B cell (primary cell): ENCODE measurements at regions not wholly inside any gene's neighbourhood (a gene's known extent, or its start where the extent isn't known, plus 50 kb on each side); places are given as distances from the start of the nearest gene placed in this dataset.

Experiments used
- ATAC-seq: fragments of 200-7000 bp; cut with Tn5 transposase; one replicate; pipeline ENCODE4 v1.10.0; 2021; ENCODE audit warnings: low read depth, mild to moderate bottlenecking, moderate number of reproducible peaks, moderate library complexity
- CTCF ChIA-PET: fragments of 350-600 bp; sonication (Branson Sonifier 250); formaldehyde crosslinking; loops from one replicate; lab custom pipeline; 2021; ENCODE audit warnings: antibody characterized with exemption, inconsistent platforms; lab: Charles Lee
- POLR2A ChIA-PET: fragments of 350-600 bp; sonication (Branson Sonifier 250); formaldehyde crosslinking; loops from one replicate; lab custom pipeline; 2021; ENCODE audit warnings: antibody characterized with exemption; lab: Charles Lee
- DNase-seq: peaks from one replicate; pipeline ENCODE4 v3.0.0; 2013
- H2AFZ ChIP-seq: 2 replicates; pipeline ENCODE4 v1.6.1; 2012; ENCODE audit warnings: mild to moderate bottlenecking, low read depth, low read length; ENCODE audit not compliant: insufficient read depth, poor library complexity, severe bottlenecking
- H3K27ac ChIP-seq, 2 donors: 1 replicate in 1 of 2; 2 replicates in 1 of 2; pipeline ENCODE4 v1.5.1; 2012 to 2013; ENCODE audit warnings: low read length in 2 of 2, mild to moderate bottlenecking in 2 of 2, moderate library complexity in 1 of 2
- H3K27me3 ChIP-seq, 4 experiments: fragments of 200-600 bp in 1 of 4; sonication (generic) in 1 of 4; replicated peaks in 1 of 4; 1 replicate in 2 of 4; 2 replicates in 2 of 4; pipeline versions ENCODE4 v1.6.1 to v1.7.0; 2013 to 2016; ENCODE audit warnings: low read length in 3 of 4, mild to moderate bottlenecking in 2 of 4, mixed read lengths in 1 of 4, moderate library complexity in 1 of 4; ENCODE audit not compliant: insufficient read depth in 4 of 4, control insufficient read depth in 3 of 4; ENCODE audit errors: control extremely low read depth in 1 of 4
- H3K36me3 ChIP-seq, 2 experiments: replicated peaks in 1 of 2; 1 replicate in 1 of 2; 2 replicates in 1 of 2; pipeline versions ENCODE4 v1.6.1 to v1.7.1; 2013; ENCODE audit warnings: low read length in 1 of 2; ENCODE audit not compliant: insufficient read depth in 2 of 2, control insufficient read depth in 1 of 2; ENCODE audit errors: control extremely low read depth in 1 of 2, extremely low read depth in 1 of 2
- H3K4me1 ChIP-seq, 2 donors: fragments of 200-600 bp in 1 of 2; sonication (generic) in 1 of 2; 1 replicate in 1 of 2; 2 replicates in 1 of 2; pipeline versions ENCODE4 v1.5.1 to v1.6.1; 2013 to 2017; ENCODE audit warnings: low read length in 2 of 2; ENCODE audit not compliant: control insufficient read depth in 2 of 2, insufficient read depth in 2 of 2
- H3K4me2 ChIP-seq: replicated peaks from 2 replicates; pipeline ENCODE3; 2012; ENCODE audit warnings: mild to moderate bottlenecking, low read depth, low read length; ENCODE audit not compliant: poor library complexity, severe bottlenecking
- H3K4me3 ChIP-seq, 5 experiments: fragments of 200-600 bp in 1 of 5; sonication (generic) in 1 of 5; 1 replicate in 3 of 5; 2 replicates in 2 of 5; pipeline versions ENCODE4 v1.5.1 to v1.7.0; 2011 to 2016; ENCODE audit warnings: low read length in 4 of 5, mild to moderate bottlenecking in 4 of 5, low read depth in 2 of 5, control low read depth in 1 of 5, moderate library complexity in 1 of 5; ENCODE audit not compliant: insufficient read depth in 1 of 5; ENCODE audit errors: control extremely low read depth in 1 of 5, extremely low read depth in 1 of 5
- H3K79me2 ChIP-seq: fragments of 200-600 bp; sonication (generic); one replicate; pipeline ENCODE4 v1.6.0; 2016; ENCODE audit warnings: low read length; ENCODE audit not compliant: control insufficient read depth, insufficient read depth
- H3K9ac ChIP-seq: fragments of 200-600 bp; sonication (generic); 2 replicates; pipeline ENCODE4 v1.6.1; 2017; ENCODE audit warnings: mild to moderate bottlenecking, low read length, moderate library complexity
- H3K9me3 ChIP-seq, 3 donors: one replicate each; pipeline versions ENCODE4 v1.6.1 to v1.7.1; 2013; ENCODE audit warnings: low read length in 2 of 3; ENCODE audit not compliant: control insufficient read depth in 2 of 3, insufficient read depth in 1 of 3; ENCODE audit errors: control extremely low read depth in 1 of 3
- H4K20me1 ChIP-seq: 2 replicates; pipeline ENCODE4 v1.6.0; 2012; ENCODE audit warnings: mild to moderate bottlenecking, low read length; ENCODE audit not compliant: insufficient read depth, control insufficient read depth, poor library complexity, severe bottlenecking
- H3K27ac Mint-ChIP-seq: one replicate; pipeline ENCODE4 v1.8.0; 2021; ENCODE audit warnings: mixed read lengths
- H3K27me3 Mint-ChIP-seq: one replicate; pipeline ENCODE4 v1.8.0; 2021; ENCODE audit warnings: mixed read lengths
- H3K4me1 Mint-ChIP-seq: one replicate; pipeline ENCODE4 v1.8.0; 2021; ENCODE audit warnings: mixed read lengths
- H3K4me3 Mint-ChIP-seq: one replicate; pipeline ENCODE4 v1.8.0; 2021; ENCODE audit warnings: mixed read lengths
- H3K9me3 Mint-ChIP-seq: one replicate; pipeline ENCODE4 v1.8.0; 2022; ENCODE audit warnings: mixed read lengths; ENCODE audit not compliant: insufficient read depth
- CTCF ChIP-seq: fragments of 200-600 bp; IDR thresholded peaks from one replicate; pipeline ENCODE4 v1.8.0; 2022; ENCODE audit warnings: antibody characterized with exemption, mild to moderate bottlenecking
- EZH2 ChIP-seq: IDR thresholded peaks from 2 replicates; pipeline ENCODE4 v1.6.1; 2012; ENCODE audit warnings: borderline replicate concordance, low read depth, mild to moderate bottlenecking, moderate library complexity, low read length; ENCODE audit not compliant: insufficient read depth, poor library complexity, severe bottlenecking
- WGBS: methylation state at CpG from one replicate; pipeline ENCODE4 v1.1.5; 2013; ENCODE audit warnings: missing lambda C conversion rate; ENCODE audit not compliant: insufficient coverage; 5-methylcytosine and 5-hydroxymethylcytosine counted together
- intact Hi-C: fragments of 100-400 bp; cut with micrococcal nuclease; formaldehyde crosslinking; loops from one replicate; pipeline ENCODE4 v1.10.0; 2022

- H3K9me3 Mint-ChIP-seq: no peaks in the 10 kb centered on the region
Measured at GRCh38 chr2:15806801-15807417, 133.4 kb upstream of the MYCN start.

More at GRCh38 chr2:15806801-15807417, 133.4 kb upstream of the MYCN start:
- Histone ChIP-seq H3K4me1 (no peaks in the 10 kb centered on the region), H3K27ac (no peak overlapping the region), H3K36me3 (no peaks in the 10 kb centered on the region), H3K4me2 (no peak overlapping the region), H2AFZ (no peak overlapping the region), H3K4me3 (no peak overlapping the region), H3K27me3 (no peaks in the 10 kb centered on the region), H4K20me1 (no peaks in the 10 kb centered on the region), H3K9ac (no peak overlapping the region), H3K9me3 (no peaks in the 10 kb centered on the region), H3K79me2 (no peaks in the 10 kb centered on the region)
- no peak for DNase-seq
- Mint-ChIP-seq H3K27ac (no peak overlapping the region), H3K27me3 (peaks cover 2% of the 10 kb centered on the region), H3K4me3 (no peak overlapping the region), H3K4me1 (no peaks in the 10 kb centered on the region)
- intact Hi-C loops: no loop called here
- ChIA-PET POLR2A (no interaction called here), CTCF (no interaction called here)
- whole genome bisulfite sequencing: 96% methylated on average over 5 of the region's 9 CpGs
- TF ChIP-seq EZH2 (no peak), CTCF (no peak)
- no peak for ATAC-seq
